ENCODE measurements at regions not wholly inside any gene's neighbourhood (a gene's known extent, or its start where the extent isn't known, plus 50 kb on each side); places are given as distances from the start of the nearest gene placed in this dataset.

DNA sequence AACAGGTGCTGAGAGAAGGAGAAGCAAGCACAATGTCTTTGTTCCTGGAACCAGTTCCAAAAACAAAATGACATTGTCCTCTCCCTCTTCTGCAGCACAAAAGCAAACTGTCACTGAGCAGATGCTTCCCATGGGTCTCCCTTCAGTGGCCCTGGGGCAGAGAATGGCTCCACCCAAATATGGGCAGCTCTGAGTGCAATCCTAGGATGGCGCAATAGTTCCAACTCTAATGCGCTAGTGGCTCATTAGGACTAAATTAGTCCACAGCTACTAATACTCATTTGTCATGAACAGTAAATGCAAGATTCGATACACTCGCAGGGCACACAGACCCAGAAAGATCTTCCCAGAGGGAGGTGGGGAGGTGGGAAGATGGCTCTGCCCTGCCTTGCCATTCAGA lies 205.2 kb upstream of the CHAC2 start:
- Mint-ChIP-seq H3K27ac (no peak overlapping the region), H3K27me3 (no peaks in the 10 kb centered on the region), H3K4me1 (no peaks in the 10 kb centered on the region), H3K4me3 (no peak overlapping the region), H3K36me3 (ENCODE audit: low read depth) (no peaks in the 10 kb centered on the region), H3K9me3 (peaks cover under 1% of the 10 kb centered on the region)
- DNase-seq = no peak
- intact Hi-C loops (cut with micrococcal nuclease) = no loop called here

DNA sequence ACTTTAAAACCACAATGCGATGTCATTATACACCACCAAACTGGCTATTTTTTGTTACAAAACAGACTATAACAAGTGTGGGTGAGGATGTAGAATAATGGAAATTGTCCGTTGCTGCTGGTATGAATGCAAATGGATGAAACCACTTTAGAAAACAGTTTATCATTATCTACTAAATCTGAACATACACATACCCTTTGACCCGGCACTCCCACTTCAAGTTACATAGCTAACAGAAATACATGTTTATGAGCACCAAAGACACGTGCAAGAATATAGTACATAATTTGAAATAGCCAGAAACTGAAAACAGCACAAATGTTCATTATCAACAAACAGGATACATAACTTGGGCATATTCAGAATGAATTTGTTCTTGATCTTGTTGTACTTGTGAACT lies 206.4 kb upstream of the CHAC2 start:
- intact Hi-C loops (cut with micrococcal nuclease) = no loop called here
- no peak overlapping the region for H3K4me3 Mint-ChIP-seq
- no peak for DNase-seq
- no peaks in the 10 kb centered on the region for H3K27me3 Mint-ChIP-seq
- H3K27ac Mint-ChIP-seq = no peak overlapping the region
- H3K9me3 Mint-ChIP-seq = peaks cover 4% of the 10 kb centered on the region
- no peaks in the 10 kb centered on the region for H3K36me3 Mint-ChIP-seq (ENCODE audit: low read depth)
- no peaks in the 10 kb centered on the region for H3K4me1 Mint-ChIP-seq

DNA sequence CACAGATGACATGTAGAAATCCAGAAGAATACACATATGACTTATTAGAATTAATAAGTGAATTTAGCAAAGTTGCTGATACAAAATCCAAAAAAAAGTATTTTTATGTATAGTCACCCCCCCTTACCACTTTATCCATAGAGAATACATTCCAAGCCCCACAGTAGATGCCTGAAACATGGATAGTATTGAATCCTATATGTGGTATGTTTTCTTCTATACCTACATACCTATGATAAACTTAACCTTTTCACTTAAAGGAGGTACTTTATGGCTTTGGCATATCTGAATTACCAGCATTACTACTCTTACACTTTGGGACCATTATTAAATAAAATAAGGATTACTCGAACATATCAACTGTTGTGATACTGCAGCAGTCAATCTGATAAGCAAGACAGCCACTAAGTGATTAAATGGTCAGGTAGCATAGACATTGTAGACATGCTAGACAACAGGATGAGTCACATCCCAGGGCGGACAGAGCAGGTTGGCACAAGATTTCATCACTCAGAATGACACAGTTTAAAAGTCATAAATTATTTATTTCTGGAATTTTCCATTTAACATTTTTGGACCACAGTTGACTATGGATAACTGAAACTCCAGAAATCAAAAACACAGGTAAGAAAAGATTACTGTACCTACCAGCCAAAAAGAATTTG lies 208.2 kb upstream of the CHAC2 start:
- H3K4me1 Mint-ChIP-seq = no peaks in the 10 kb centered on the region
- intact Hi-C loops (cut with micrococcal nuclease) = no loop called here

DNA sequence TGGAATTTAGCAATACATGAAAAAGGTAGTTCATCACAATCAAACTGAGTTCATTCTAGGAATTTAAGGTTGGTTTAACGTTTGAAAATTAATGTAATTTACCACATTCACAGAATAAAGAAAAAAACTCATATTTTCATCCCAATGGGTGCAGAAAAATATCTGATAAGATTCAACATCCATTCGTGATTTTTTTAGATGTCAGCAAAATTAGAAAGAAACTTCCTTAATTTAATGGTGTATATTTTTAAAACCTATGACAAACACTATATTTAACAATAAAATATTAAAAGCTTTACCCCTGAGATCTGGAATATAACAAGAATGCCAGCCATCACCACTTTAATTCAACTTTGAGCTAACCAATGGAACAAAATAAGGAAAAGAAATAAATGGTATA lies 208.7 kb upstream of the CHAC2 start:
- intact Hi-C loops (cut with micrococcal nuclease) = no loop called here
- Mint-ChIP-seq H3K4me1 (no peaks in the 10 kb centered on the region), H3K27ac (no peak overlapping the region), H3K4me3 (no peak overlapping the region), H3K9me3 (peaks cover 4% of the 10 kb centered on the region), H3K27me3 (no peaks in the 10 kb centered on the region), H3K36me3 (ENCODE audit: low read depth) (no peaks in the 10 kb centered on the region)
- DNase-seq = no peak

More for the DNA sequence above, 208.2 kb upstream of the CHAC2 start:
- Mint-ChIP-seq H3K36me3 (ENCODE audit: low read depth) (no peaks in the 10 kb centered on the region), H3K9me3 (peaks cover 4% of the 10 kb centered on the region), H3K27ac (no peak overlapping the region), H3K4me3 (no peak overlapping the region), H3K27me3 (no peaks in the 10 kb centered on the region)
- no peak for DNase-seq

DNA sequence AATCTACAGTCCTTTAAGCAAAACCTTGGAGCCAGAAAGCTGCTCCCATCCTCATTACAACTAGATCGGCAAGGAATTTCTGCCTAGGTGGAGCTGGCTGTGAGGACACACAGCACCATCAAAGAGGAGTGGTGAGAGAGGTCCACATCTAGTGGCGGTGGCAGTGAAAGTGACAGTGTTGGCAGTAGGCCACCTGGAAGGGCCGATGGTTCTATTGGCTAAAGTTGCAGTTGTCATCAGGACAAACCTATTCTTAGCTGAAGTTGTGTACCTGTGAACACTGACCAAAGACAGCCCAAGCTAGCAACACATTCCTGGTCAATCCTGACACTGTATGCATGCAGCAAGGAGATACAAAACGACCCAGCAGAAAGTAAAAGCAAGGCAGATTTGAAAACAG lies 218.1 kb upstream of the CHAC2 start:
- no peak overlapping the region for H3K4me3 Mint-ChIP-seq
- intact Hi-C loops (cut with micrococcal nuclease) = no loop called here
- DNase-seq = no peak
- H3K36me3 Mint-ChIP-seq (ENCODE audit: low read depth) = no peaks in the 10 kb centered on the region
- no peaks in the 10 kb centered on the region for H3K27me3 Mint-ChIP-seq
- no peaks in the 10 kb centered on the region for H3K9me3 Mint-ChIP-seq
- no peaks in the 10 kb centered on the region for H3K4me1 Mint-ChIP-seq
- no peak overlapping the region for H3K27ac Mint-ChIP-seq

DNA sequence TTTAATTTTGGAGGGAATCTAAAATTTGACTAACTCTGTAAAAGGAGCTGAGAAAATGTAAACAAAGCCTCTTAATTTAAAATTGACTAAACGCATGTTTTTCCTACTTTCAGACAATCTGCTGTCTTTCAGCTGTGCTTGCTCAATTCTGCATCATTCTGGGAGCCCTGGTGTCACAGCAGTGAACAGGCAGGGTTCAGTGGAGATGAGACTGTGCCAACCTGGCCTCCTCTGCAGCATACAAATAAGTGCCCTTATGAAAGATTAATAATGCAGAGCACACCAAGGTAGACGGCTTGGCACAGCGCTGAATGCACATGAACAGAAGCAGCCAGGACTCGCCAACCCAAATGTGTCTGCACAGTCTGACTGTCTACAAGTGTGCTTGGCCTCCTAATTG lies 222.0 kb upstream of the CHAC2 start:
- Mint-ChIP-seq H3K27ac (no peak overlapping the region), H3K4me1 (no peaks in the 10 kb centered on the region), H3K9me3 (peaks cover 4% of the 10 kb centered on the region), H3K4me3 (no peak overlapping the region), H3K36me3 (ENCODE audit: low read depth) (no peaks in the 10 kb centered on the region), H3K27me3 (no peaks in the 10 kb centered on the region)
- DNase-seq = no peak
- intact Hi-C loops (cut with micrococcal nuclease) = no loop called here

DNA sequence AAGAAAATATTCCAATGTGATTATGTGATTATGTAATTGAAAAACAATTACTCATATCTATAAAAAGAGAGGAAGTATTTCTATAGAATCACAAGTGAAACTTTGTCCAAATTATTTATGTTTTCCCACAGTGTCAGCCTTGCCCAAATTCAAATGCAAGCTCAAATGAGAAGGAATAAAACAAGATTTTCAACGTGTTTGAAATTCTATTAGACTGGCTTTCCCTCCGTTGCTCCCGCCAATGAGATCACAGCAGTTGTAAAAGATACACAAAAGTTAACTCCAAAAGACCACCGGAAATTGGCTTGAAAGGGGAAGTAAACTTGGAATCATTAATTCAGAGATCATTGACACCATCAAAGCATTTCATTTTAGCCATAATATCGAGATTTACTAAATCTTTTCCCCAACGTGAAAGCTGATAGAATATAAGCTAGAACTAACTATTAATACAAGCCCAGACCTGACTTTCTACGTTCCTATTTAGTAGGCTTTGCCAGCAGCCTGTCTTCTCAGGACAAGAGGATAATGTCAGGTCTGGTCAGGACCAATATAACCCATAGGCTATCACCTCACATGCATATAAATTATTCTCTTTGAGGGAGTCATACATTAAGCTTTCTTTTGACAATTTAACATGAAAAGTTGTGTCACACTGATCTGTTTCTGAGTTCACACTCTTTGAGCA lies 222.6 kb upstream of the CHAC2 start:
- H3K4me1 Mint-ChIP-seq = no peaks in the 10 kb centered on the region
- intact Hi-C loops (cut with micrococcal nuclease) = no loop called here
- peaks cover 4% of the 10 kb centered on the region for H3K9me3 Mint-ChIP-seq
- H3K27ac Mint-ChIP-seq = no peak overlapping the region
- no peak overlapping the region for H3K4me3 Mint-ChIP-seq
- no peak for DNase-seq
- no peaks in the 10 kb centered on the region for H3K27me3 Mint-ChIP-seq
- no peaks in the 10 kb centered on the region for H3K36me3 Mint-ChIP-seq (ENCODE audit: low read depth)

DNA sequence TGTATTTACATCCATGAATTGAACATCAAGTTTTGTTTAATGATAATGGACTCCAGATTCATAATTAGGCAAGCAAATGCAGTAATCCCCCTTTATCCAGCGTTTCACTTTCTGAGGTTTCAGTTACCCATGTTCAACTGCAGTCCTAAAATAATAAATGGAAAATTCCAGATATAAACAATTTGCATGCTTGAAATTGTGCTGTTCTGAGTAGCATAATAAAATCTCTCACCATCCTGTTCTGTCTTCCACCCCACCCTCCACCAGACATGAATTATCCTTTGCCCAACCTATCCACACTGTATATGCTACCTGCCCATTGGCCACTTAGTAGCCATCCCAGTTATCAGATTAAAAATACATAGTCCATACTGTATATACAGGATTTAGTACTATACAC lies 224.5 kb upstream of the CHAC2 start:
- intact Hi-C loops (cut with micrococcal nuclease) = no loop called here
- Mint-ChIP-seq H3K27me3 (no peaks in the 10 kb centered on the region), H3K4me1 (no peaks in the 10 kb centered on the region), H3K4me3 (no peak overlapping the region), H3K27ac (no peak overlapping the region), H3K36me3 (ENCODE audit: low read depth) (no peaks in the 10 kb centered on the region), H3K9me3 (peaks cover 4% of the 10 kb centered on the region)
- DNase-seq = no peak

DNA sequence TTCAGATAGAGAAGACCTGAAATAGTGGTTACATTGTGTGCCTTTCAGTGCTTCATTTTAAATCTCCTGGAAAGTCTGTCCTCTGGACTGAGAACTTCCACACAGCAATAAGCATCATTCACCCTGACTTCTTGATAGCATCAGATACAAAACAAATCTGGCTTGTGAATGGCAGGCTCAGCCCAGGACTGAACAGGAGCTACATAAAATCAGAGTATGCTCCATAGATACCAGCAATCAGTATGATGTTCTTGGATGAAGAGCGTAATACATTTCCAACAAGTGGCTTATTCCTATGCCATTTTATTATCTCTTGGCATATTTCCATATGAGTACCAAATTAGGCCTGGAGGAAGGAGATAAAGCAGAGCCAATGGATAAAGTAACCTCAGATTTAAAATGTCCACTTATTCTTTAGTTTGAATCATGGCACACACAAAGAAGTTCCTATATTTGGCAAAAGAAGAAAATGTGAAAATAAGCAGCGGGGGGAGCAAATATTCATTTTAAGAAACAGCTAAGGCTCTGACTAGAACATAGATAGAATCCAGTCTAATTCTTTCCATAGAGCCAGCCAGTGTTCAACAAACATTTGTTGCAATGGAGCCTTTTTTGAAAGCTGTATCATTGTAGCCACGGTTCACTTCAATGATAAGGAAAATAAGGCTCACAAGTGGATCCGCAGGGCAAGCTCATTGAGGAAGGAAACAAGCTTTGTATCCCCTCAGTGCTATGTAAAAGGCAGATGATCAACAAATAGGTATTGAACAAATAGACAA lies 230.8 kb upstream of the CHAC2 start:
- Mint-ChIP-seq H3K9me3 (peaks cover 4% of the 10 kb centered on the region), H3K4me1 (no peaks in the 10 kb centered on the region), H3K4me3 (no peak overlapping the region), H3K27me3 (no peaks in the 10 kb centered on the region), H3K27ac (no peak overlapping the region), H3K36me3 (ENCODE audit: low read depth) (no peaks in the 10 kb centered on the region)
- intact Hi-C loops (cut with micrococcal nuclease) = no loop called here
- DNase-seq = no peak

DNA sequence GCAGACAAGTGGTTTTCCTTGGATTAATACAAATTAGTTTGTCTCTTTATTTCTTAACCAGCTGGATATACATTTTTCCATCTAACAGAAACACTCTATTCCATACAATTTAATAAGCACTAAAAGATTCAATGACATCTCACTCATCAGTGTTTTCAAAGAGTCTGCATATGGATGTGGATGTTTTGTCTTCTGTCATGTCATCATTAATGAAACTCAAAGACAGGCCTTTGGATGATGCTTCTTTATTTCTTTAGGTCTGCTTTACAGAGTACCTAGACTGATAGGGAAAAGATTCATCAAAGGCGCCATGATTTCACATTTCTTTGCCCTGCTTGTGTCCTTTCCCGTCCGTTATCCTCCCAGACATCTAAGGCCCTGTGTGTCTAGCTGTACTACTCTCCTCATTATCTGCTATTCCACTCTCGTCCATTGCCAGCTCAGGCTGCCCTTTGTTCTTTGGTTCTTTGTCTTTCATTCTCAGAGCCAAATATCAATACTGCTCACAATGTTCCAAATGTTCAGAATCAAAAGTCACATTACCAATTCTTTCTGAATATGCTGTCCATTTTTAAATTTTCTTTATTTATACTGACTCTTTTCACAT lies 232.3 kb upstream of the CHAC2 start:
- Mint-ChIP-seq H3K27ac (no peak overlapping the region), H3K9me3 (no peaks in the 10 kb centered on the region), H3K36me3 (ENCODE audit: low read depth) (no peaks in the 10 kb centered on the region), H3K27me3 (no peaks in the 10 kb centered on the region), H3K4me1 (no peaks in the 10 kb centered on the region), H3K4me3 (no peak overlapping the region)
- intact Hi-C loops (cut with micrococcal nuclease) = no loop called here
- no peak for DNase-seq

DNA sequence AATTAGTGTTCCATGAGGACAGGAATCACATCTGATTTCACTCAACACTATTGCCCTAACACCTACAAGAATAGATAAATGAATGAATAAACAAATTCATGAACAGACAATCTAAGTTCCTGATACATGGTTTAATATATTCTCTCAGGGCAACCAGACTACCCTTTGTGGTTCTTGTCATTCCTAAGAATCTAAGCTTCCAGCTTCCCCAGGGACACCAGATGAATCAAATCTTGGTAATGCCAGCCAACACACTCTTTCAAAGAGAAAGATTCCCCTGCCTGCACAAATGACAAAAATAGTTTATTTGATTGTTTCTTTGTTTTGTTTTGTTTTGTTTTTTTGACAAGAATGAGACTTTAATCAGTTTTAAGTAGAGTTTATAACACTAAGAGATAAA lies 237.5 kb upstream of the CHAC2 start:
- Mint-ChIP-seq H3K27ac (no peak overlapping the region), H3K4me3 (no peak overlapping the region), H3K4me1 (no peaks in the 10 kb centered on the region), H3K36me3 (ENCODE audit: low read depth) (no peaks in the 10 kb centered on the region), H3K9me3 (no peaks in the 10 kb centered on the region), H3K27me3 (no peaks in the 10 kb centered on the region)
- no peak for DNase-seq
- intact Hi-C loops (cut with micrococcal nuclease) = no loop called here

DNA sequence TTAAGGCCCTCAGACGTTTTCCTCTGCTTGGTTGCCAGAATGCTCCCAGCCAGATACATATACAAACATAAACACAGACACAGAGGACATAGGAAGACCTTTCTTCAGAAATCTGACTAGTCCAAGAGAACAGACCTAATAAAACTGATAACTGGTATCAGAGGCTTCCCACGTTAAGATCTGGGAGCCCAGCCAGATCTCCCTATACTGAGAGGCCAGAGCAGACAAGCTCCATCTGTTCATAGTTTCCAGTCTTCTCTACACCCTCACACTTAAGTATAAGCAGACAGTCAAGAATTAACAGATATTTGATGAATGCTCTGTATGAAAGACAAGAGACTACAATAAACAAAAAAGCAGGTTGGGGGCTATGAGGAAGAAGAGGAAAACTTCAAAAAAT lies 240.5 kb upstream of the CHAC2 start:
- Mint-ChIP-seq H3K36me3 (ENCODE audit: low read depth) (no peaks in the 10 kb centered on the region), H3K9me3 (no peaks in the 10 kb centered on the region), H3K27me3 (no peaks in the 10 kb centered on the region), H3K4me1 (no peaks in the 10 kb centered on the region), H3K27ac (no peak overlapping the region), H3K4me3 (no peak overlapping the region)
- intact Hi-C loops (cut with micrococcal nuclease) = no loop called here
- DNase-seq = no peak

DNA sequence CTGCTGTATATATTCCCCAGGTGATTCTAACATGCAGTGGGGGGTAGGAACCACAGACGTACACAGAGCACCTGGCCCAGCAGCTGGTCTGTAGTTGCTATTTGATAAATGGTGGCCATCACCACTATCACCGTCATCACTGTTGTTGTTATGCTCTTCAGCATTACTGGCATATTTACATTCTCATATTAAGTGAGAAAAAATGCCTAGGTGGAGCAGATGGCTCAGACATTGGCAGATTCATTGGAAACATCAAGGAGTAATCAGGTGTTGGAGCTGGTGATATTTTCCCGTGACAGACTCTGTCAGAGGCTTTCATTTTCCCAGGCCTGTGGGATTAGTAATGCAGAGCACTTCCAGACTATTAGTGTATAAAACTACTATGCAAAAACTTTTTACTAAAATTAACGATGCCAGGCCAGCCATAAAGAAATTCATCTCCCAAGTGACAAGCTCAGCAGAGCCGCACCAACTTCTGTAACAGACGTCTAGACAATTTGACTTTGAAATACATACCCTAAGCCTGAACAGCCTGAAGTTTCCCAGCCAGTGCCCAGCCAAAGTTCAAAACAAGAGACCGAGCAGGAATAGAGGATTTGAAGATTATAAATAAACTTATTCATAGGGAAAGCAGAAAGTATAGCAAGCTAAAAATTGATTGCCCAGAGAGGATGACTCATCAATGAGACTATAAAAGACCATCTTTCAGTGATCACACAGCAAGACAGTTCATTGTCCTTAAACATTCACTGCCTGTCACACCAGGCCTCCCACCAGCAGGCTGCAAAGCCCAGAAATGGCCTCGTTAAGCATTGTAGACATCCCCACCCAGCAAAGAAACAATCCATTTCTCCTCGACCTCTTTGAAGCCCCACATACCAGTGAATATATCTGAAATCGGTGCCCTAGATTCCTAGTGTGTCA lies 247.4 kb upstream of the CHAC2 start:
- H3K4me3 Mint-ChIP-seq = no peak overlapping the region
- intact Hi-C loops (cut with micrococcal nuclease) = no loop called here
- no peak for DNase-seq
- H3K9me3 Mint-ChIP-seq = no peaks in the 10 kb centered on the region
- H3K4me1 Mint-ChIP-seq = no peaks in the 10 kb centered on the region
- no peaks in the 10 kb centered on the region for H3K36me3 Mint-ChIP-seq (ENCODE audit: low read depth)
- H3K27ac Mint-ChIP-seq = no peak overlapping the region
- H3K27me3 Mint-ChIP-seq = no peaks in the 10 kb centered on the region
